Fibroblast of villous mesenchyme (primary cell): ENCODE measurements at regions not wholly inside any gene's neighbourhood (a gene's known extent, or its start where the extent isn't known, plus 50 kb on each side); places are given as distances from the start of the nearest gene placed in this dataset.
"Not testable (repeated sequence)": the region's sequence is repeated elsewhere in the genome, so short reads cannot be mapped to it uniquely, and the experiment has no call there.

Source experiments
- DNase-seq: peaks from one replicate; pipeline ENCODE4 v3.0.0-alpha.2; 2010; ENCODE audit warnings: low read depth
- H3K4me3 ChIP-seq: 2 replicates; pipeline ENCODE4 v1.5.1; 2011; ENCODE audit warnings: low read depth, mild to moderate bottlenecking, low read length
- TF ChIP-seq, protein P1 (sequence below): IDR thresholded peaks from 2 replicates; pipeline ENCODE4 v1.5.1; 2012; ENCODE audit warnings: low read depth, mild to moderate bottlenecking, low read length; ENCODE audit not compliant: insufficient read depth

DNA sequence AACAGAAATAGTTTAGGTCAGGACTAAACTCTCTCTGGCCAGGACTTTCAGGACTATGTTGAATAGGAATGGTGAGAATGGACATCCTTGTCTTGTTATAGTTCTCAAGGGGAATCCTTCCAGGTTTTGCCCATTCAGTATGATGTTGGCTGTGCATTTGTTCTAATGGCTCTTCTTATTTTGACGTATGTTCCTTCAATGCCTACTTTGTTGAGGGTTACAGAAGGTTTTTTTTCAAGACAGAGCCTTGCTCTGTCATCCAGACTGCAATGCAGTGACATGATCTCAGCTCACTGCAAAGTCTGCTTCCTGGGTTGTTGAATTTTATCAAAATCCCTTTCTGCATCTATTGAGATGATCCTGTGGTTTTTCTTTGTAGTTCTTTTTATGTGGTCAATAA, 79.5 kb upstream of the NID2 start:
- no peak for DNase-seq
- TF ChIP-seq, protein P1, sequence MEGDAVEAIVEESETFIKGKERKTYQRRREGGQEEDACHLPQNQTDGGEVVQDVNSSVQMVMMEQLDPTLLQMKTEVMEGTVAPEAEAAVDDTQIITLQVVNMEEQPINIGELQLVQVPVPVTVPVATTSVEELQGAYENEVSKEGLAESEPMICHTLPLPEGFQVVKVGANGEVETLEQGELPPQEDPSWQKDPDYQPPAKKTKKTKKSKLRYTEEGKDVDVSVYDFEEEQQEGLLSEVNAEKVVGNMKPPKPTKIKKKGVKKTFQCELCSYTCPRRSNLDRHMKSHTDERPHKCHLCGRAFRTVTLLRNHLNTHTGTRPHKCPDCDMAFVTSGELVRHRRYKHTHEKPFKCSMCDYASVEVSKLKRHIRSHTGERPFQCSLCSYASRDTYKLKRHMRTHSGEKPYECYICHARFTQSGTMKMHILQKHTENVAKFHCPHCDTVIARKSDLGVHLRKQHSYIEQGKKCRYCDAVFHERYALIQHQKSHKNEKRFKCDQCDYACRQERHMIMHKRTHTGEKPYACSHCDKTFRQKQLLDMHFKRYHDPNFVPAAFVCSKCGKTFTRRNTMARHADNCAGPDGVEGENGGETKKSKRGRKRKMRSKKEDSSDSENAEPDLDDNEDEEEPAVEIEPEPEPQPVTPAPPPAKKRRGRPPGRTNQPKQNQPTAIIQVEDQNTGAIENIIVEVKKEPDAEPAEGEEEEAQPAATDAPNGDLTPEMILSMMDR, result no peak
- H3K4me3 ChIP-seq, result no peak overlapping the region

GRCh38 chr14:52146504-52146903, 77.6 kb upstream of the NID2 start:
- H3K4me3 ChIP-seq, result no peak overlapping the region
- TF ChIP-seq, protein P1, result peak; percentile 35
- peak; percentile 8 for DNase-seq

DNA sequence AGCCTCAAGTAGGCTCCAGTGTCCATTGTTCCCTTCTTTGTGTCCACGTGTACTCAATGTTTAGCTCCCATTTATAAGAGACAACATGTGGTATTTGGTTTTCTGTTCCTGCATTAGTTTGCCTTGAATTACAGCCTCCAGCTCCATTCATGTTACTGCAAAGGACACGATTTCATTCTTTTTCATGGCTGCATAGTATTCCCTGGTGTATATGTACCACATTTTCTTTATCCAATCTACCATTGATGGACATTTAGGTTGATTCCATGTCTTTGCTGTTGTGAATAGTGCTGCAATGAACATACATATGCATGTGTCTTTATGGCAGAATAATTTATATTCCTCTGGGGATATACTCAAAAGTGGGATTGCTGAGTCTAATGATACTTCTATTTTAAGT, 75.2 kb upstream of the NID2 start:
- DNase-seq, H3K4me3 ChIP-seq: not testable (repeated sequence)

DNA sequence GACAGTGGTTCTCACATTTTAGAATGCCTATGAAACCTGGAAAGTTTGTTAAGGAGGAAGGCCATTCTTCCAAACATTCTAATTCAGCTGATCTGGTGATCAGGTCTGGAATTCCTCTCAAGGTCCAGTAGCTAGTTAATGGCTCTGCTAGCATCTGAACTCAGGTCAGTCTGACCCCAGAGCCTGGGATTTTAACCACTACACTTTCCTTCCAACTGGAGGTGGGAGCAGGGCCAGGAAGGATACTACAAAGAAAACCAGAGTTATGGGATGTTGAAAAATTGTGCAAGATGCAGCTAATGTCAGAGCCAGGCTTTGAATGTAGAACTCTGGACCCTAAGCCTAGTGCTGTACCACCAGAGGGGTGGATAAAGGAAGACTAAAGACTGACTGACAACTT, 73.6 kb upstream of the NID2 start:
- DNase-seq, result peak; percentile 17
- TF ChIP-seq, protein P1, result no peak
- no peak overlapping the region for H3K4me3 ChIP-seq

GRCh38 chr14:52131640-52132320, 62.9 kb upstream of the NID2 start:
- no peak overlapping the region for H3K4me3 ChIP-seq
- peak; percentile 97 for DNase-seq
- TF ChIP-seq, protein P1, result peak; percentile 77

DNA sequence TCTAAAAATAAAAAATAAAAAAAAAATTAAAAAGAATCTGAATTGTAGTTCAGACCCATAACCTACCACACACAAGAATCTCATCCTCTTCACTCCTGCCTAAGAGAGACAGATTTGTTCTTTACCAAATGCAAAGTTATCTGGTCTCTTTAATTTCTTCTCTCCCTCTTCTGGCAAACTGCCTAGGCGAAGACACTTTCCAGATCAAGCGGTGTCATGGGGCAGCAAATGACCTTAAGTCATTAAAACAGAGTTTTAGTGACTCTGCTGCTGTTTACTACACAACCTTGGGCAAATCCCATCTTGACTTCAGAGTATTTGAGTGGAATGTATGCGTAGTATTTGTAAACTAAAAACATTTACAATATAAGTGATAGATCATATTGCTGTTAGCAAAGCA, 60.9 kb upstream of the NID2 start:
- H3K4me3 ChIP-seq, result no peak overlapping the region
- DNase-seq, result peak; percentile 97
- TF ChIP-seq, protein P1, result no peak

DNA sequence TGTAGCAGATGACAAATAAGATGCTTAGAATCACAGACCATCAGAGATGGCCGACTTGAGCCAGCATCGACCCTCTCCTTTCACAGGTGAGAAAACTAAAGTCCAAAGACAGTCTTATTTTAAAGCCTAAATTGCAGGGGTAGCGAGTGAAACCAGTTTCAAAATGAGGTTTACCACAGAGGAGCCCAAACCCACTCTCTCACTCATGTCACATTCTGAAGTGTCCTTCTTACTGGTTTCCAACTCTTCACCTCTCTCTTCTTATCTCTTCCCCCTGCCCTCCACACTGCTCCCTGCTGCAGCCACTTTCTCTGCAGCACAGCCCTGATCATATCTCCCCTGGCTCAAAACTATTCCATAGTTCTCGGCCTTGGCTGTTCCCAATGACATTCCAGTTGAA, 57.0 kb upstream of the NID2 start:
- no peak for DNase-seq
- H3K4me3 ChIP-seq, result no peak overlapping the region
- TF ChIP-seq, protein P1, result no peak
